ENCODE measurements at regions not wholly inside any gene's neighbourhood (a gene's known extent, or its start where the extent isn't known, plus 50 kb on each side); places are given as distances from the start of the nearest gene placed in this dataset.

- Histone ChIP-seq H3K36me3 (no peaks in the 10 kb centered on the region), H3K27ac (no peak overlapping the region), H3K9me3 (no peaks in the 10 kb centered on the region), H3K27me3 (no peaks in the 10 kb centered on the region), H3K4me1 (no peaks in the 10 kb centered on the region), H3K4me3 (no peak overlapping the region)
- intact Hi-C loops (cut with DNase I; ENCODE audit: low total_unique reads), result no loop called here
- TF ChIP-seq POLR2AphosphoS5 (IDR thresholded peaks at IDR 0.05) (no peak), CTCF (IDR thresholded peaks at IDR 0.05) (no peak), POLR2A (IDR thresholded peaks at IDR 0.05) (no peak)
- no peak for DNase-seq (ENCODE audit: low spot score in 2 of 2)
Measured at GRCh38 chr5:89830691-89831090, 578.9 kb downstream of the CETN3 start.

- TF ChIP-seq POLR2AphosphoS5 (IDR thresholded peaks at IDR 0.05) (no peak), CTCF (IDR thresholded peaks at IDR 0.05) (no peak), POLR2A (IDR thresholded peaks at IDR 0.05) (no peak)
- intact Hi-C loops (cut with DNase I; ENCODE audit: low total_unique reads), result no loop called here
- Histone ChIP-seq H3K9me3 (no peaks in the 10 kb centered on the region), H3K27ac (no peak overlapping the region), H3K27me3 (no peaks in the 10 kb centered on the region), H3K36me3 (no peaks in the 10 kb centered on the region), H3K4me3 (no peak overlapping the region), H3K4me1 (no peaks in the 10 kb centered on the region)
- DNase-seq (ENCODE audit: low spot score in 2 of 2), result no peak
Measured at GRCh38 chr5:89827960-89828359, 581.6 kb downstream of the CETN3 start.

GRCh38 chr5:89827359-89827758, 582.2 kb downstream of the CETN3 start:
- no peaks in the 10 kb centered on the region for H3K27me3 ChIP-seq
- no peaks in the 10 kb centered on the region for H3K9me3 ChIP-seq
- no peak for DNase-seq (ENCODE audit: low spot score in 2 of 2)
- no peak for TF ChIP-seq CTCF (IDR thresholded peaks at IDR 0.05)
- H3K27ac ChIP-seq, result no peak overlapping the region
- H3K36me3 ChIP-seq, result no peaks in the 10 kb centered on the region
- no peaks in the 10 kb centered on the region for H3K4me1 ChIP-seq
- intact Hi-C loops (cut with DNase I; ENCODE audit: low total_unique reads), result no loop called here
- H3K4me3 ChIP-seq, result no peak overlapping the region

GRCh38 chr5:89826938-89827337, 582.6 kb downstream of the CETN3 start:
- no peak for TF ChIP-seq POLR2A (IDR thresholded peaks at IDR 0.05)
- no peak for TF ChIP-seq POLR2AphosphoS5 (IDR thresholded peaks at IDR 0.05)
- Histone ChIP-seq H3K36me3 (no peaks in the 10 kb centered on the region), H3K27me3 (no peaks in the 10 kb centered on the region), H3K9me3 (no peaks in the 10 kb centered on the region), H3K27ac (no peak overlapping the region), H3K4me1 (no peaks in the 10 kb centered on the region), H3K4me3 (no peak overlapping the region)
- DNase-seq (ENCODE audit: low spot score in 2 of 2), result no peak
- intact Hi-C loops (cut with DNase I; ENCODE audit: low total_unique reads), result no loop called here

GRCh38 chr5:89823046-89823445, 586.5 kb downstream of the CETN3 start:
- H3K4me3 ChIP-seq, result no peak overlapping the region
- no peak for TF ChIP-seq POLR2A (IDR thresholded peaks at IDR 0.05)
- TF ChIP-seq POLR2AphosphoS5 (IDR thresholded peaks at IDR 0.05), result no peak
- TF ChIP-seq CTCF (IDR thresholded peaks at IDR 0.05), result no peak

GRCh38 chr5:89817841-89818240, 591.7 kb downstream of the CETN3 start:
- Histone ChIP-seq H3K27ac (no peak overlapping the region), H3K4me3 (no peak overlapping the region), H3K27me3 (no peaks in the 10 kb centered on the region), H3K4me1 (no peaks in the 10 kb centered on the region), H3K36me3 (no peaks in the 10 kb centered on the region), H3K9me3 (no peaks in the 10 kb centered on the region)
- DNase-seq (ENCODE audit: low spot score in 2 of 2), result no peak
- intact Hi-C loops (cut with DNase I; ENCODE audit: low total_unique reads), result no loop called here
- no peak for TF ChIP-seq POLR2AphosphoS5 (IDR thresholded peaks at IDR 0.05)
- TF ChIP-seq POLR2A (IDR thresholded peaks at IDR 0.05), result no peak
- TF ChIP-seq CTCF (IDR thresholded peaks at IDR 0.05), result no peak

More at GRCh38 chr5:89823046-89823445, 586.5 kb downstream of the CETN3 start:
- Histone ChIP-seq H3K9me3 (no peaks in the 10 kb centered on the region), H3K27ac (no peak overlapping the region), H3K4me1 (no peaks in the 10 kb centered on the region), H3K27me3 (no peaks in the 10 kb centered on the region), H3K36me3 (no peaks in the 10 kb centered on the region)
- intact Hi-C loops (cut with DNase I; ENCODE audit: low total_unique reads), result no loop called here
- DNase-seq (ENCODE audit: low spot score in 2 of 2), result no peak
